Suppressor macrophage treated with lipopolysaccharide for 1 hour (primary cell): ENCODE measurements at regions not wholly inside any gene's neighbourhood (a gene's known extent, or its start where the extent isn't known, plus 50 kb on each side); places are given as distances from the start of the nearest gene placed in this dataset.

ENCODE experiments used
- DNase-seq, 3 donors: peaks; one replicate each; pipeline ENCODE4 v3.0.0-alpha.2; 2020 to 2022

DNA sequence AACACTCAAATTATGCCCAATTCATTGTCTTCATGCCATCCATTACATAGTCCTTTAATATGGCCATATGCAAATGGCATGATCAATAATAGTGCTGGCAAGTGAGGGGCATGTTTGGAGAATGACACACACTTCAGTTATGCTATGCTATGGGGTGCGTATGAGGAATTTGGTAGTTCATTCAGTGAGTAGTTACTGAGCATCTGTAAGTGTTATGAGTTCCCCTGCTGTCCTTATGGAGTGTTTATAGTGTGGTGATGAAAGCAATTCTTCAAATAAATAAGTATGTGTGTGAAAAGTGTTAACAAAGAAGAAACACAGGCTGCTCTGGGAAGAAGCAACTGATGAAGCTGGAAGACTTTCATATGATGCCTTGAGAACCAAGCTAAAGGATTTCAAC lies 383.7 kb upstream of the SLC14A2 start:
- DNase-seq, result no peak

DNA sequence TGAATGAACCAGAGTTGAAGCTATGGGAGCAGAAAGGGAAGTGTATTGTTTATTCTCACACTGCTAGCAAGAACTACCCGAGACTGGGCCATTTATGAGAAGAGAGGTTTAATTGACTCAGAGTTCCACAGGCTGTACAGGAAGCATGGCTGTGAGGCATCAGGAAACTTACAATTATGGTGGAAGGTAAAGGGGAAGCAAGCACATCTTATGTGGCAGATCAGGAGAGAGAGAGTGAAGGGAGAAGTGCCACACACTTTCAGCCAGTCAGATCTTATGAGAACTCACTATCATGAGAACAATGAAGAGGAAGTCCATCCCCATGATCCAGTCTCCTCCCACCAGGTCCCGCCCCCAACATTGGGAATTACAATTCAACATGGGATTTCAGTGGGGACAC lies 383.2 kb upstream of the SLC14A2 start:
- DNase-seq, result peak; percentile 41 to 72 (median 60)

DNA sequence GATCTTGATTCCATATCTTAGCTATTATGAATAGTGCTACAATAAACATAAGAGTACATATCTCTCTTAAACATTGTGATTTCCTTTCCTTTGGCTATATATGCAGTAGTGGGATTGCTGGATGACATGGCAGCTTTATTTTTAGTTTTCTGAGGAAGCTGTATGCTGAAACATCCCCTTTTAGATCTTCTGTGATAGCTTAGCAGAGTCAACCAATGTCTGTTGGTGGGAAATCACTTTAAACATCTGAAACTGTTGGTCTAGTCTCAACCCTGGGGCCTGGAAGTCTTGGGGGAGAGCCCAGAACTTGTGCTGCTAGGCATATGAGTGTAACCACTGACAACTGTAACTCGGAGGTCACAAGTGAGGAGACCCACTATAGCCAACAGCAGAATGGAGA lies 378.6 kb upstream of the SLC14A2 start:
- DNase-seq, result peak in 2 of 3 donors; percentile 19 to 44

DNA sequence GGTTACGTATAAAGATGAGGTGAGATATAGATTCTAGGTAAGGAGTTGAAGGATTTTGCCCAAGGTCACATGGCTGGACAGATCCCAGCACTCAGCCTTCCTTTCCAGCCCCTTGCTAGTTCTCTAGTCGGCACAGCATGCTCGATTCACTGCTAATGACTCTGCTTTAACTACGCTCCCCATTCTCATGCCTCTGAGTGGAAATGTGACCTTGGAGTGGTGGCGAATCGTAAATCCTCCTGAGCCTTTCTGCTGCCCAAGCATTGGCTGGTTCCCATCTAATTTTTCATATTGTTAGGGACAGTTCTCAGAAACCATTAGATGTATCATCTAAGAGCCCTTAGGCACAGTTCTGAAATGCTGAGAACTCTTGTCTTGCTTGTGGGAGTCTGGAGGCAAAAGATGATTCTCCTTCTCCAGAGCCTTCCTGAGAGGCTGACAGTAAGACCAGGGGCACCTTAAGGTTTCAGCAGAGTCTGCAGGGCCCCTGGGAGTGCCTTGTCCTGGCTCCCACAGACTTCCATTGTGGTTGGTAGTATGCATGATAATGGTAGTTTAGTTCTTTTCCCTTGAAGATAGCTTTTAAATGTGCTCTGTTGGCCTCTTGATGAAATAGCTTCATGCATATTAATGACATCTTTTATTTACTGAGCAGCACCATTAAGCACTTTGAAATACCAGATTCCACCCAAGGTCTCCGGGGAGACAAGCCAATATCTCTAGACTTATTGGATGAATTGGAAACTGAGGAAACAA lies 377.8 kb upstream of the SLC14A2 start:
- DNase-seq, result no peak

DNA sequence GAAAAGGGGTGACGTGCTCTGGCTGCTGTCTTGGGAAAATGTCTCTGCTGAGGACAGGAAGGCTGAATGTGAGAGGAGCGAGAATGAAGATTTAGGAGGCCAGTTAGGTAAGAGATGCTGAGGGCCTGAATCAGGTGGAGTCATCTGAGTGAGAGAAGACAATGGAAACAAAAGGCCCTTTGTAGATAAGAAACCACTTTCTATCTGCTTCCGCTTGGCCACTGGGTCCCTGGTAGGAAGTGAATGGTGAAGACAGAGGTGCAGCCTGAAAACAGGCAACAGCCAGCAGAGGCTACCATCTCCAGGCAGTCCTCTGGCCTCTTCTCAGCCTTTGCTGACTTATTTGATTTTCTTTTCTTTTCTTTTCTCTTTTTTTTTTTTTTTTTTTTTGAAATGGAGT lies 374.0 kb upstream of the SLC14A2 start:
- DNase-seq, result no peak

DNA sequence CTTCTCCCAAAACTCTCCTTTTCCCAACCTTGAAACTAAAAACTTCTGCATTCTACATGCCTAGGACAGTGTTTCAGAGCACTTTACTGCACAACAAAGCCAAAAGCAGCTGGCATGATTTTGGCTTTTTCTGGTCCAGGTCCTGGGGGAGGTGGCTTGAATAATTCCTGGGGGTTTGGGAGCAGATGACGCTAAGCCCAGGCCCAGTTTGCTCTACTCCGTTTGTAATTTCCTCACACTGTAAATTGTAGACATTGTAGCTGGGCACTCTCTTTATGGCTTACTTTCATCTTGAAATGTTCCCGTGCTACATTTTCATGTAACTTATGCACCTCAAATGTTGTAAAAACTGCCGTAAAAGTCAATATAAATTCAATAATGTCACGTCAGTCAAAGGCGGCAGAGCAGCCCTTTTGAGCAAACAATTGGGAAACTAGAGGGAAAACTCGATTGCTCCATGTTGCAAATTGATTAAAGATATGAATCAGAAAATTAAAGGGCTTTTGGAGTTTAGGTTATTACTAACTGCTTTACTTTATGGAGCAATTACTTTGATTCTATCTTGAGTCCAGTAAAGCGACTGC lies 373.2 kb upstream of the SLC14A2 start:
- no peak for DNase-seq

DNA sequence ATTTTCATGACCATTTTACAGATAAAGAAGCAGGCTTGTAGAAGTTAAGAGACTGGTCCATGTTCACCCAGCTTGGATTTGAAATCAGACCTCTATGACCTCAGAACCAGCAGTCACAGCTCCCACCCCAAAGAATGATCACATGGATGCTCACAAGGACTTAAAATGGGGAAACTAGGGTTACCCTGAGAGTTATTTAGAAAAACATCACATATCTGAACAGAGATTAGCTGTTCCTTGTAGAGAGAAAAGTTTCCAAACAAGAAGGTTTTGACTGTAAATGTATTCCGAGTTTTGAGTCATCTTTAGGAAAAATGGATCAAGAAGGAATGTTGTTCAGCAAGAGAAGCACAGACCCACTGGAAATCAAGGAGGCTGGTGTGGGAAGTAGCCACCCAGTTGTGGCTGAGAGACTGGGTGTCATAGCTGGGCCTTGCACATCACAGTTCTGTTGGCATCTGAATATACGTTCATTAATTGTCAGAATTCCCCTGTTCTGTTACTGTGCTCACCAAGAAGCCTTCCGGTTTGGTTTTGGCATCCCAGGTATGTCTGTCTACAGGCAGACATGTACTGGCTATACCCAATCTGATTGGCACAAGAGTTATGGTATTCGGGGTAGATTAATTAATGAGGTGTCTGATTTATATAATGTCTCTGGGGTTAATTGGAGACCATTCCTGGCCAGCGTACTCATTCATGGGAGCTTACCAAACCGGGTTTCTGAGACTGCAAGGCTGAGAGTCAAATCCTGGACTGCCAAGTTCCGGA lies 371.8 kb upstream of the SLC14A2 start:
- peak; percentile 16 to 33 (median 31) for DNase-seq

DNA sequence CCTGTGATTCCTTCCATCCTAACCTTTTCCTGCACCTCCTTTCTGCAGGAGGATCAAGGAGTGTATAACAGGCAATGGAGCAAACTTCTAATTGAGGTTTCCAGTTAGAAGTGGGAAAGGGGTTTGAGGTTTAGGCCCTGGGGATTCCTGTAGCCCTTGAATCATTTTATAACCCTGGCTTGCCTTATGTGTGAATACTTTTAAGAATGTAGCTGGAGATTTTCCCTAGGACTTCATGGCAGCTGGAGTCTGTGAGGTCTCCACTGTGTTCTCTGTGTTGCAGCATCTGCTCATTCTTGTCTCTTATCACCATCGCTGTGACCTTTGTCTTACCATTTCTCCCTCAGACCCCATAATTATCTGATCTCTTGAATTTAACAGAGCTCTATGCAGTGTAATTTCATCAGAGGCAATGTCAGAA lies 370.2 kb upstream of the SLC14A2 start:
- no peak for DNase-seq

DNA sequence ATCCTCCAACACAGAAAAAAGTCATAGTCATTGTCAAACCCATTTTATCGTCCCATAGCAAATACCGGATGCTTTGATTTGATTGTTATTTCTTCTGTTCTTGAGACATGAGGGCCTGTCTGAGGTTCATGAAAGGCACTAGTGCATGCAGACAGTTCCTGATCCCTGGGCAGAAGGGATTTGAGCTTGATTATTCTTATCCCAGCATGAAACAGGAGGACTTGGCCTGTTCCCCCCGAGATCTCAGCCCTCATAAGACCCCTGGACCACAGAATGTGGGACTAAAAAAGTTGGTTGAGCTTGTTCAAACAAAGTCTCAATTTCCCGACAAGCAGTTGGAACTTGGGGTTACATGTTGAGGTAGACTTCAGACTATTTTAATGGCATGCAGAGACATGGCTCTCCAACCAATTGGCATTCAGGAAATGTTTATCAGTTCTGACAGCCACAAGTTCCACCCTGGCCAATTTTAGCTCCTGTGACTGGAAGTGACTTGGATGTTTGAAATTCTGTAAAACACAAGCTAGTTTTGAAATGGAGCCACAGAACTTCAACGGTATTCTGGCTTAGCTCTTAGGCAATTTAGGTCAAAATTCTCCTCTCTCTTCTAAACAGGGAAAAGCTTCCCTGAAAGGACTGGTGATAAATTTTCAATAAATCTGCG lies 366.9 kb upstream of the SLC14A2 start:
- DNase-seq, result peak; percentile 28 to 44 (median 32)

DNA sequence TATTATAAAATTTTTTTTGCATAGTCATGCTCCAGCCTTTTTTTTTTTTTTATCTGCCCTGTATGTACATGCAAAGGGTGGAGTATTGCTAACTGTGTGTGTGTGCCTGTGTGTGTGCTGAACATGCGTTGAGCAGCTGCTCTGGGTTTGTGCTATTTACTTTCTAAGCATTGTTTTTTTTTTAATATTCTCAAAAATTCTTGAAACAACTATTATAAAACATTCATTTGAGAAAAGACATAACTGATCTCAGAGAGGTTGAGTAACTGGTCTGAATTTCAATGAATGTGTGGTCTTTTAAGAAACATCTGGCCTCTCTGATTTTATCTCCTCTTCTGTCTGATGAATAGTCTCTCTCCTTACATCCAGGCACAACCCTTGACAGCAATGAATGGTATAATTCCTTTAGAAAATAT lies 366.0 kb upstream of the SLC14A2 start:
- DNase-seq, result no peak

DNA sequence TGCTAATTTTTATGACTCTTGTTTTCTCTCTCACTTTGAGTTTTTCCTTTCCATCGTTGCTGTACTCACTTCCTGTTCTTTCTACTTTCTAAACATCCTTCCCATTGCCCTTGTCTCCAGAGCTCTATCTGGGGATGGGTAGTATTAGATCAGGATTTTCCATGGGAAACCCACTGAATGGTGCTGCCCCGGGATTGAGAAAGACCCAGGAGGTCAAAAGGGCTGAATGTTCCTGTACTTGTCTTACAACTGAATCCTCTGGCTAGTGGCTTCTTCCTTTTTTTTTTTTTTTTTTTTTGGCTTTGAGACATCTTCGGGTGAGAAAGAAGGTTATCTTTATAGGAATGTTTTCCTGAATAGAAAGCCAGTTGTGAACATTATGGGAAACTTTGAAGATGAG lies 364.8 kb upstream of the SLC14A2 start:
- peak; percentile 43 to 60 (median 50) for DNase-seq

DNA sequence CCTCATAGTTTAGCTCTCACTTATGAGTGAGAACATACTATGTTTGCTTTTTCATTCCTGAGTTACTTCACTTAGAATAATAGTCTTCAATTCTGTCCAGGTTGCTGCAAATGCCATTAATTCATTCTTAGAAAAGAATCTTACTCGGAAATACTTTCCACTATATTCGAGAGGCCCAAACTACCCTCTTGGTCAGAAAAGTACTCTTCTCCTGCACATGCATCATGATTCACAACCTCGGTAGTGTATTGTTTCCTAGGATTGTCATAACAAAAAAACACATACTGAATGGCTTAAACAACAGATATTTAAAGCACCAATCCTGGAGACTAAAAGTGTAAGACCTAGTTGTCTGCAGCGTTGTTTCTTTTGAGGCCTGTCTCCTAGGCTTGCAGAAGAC lies 364.0 kb upstream of the SLC14A2 start:
- DNase-seq, result no peak

DNA sequence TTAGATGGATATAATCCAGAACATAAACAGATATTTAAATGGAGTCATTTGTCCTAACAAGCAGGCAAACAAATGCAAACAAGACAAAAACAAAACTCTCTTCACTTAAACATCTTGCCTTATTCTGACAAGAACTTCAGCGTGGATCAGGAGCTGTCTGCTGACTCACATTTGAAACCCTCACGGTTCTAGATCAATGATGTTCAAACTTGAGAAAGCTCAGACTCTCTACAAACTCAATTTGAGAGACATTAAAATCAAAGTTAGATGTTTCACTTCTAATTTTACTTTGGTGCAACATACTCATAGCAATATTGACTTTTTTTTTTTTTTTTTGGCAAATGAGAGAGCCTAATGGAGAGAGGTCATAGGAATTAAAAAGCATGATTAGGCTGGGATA lies 362.8 kb upstream of the SLC14A2 start:
- no peak for DNase-seq

DNA sequence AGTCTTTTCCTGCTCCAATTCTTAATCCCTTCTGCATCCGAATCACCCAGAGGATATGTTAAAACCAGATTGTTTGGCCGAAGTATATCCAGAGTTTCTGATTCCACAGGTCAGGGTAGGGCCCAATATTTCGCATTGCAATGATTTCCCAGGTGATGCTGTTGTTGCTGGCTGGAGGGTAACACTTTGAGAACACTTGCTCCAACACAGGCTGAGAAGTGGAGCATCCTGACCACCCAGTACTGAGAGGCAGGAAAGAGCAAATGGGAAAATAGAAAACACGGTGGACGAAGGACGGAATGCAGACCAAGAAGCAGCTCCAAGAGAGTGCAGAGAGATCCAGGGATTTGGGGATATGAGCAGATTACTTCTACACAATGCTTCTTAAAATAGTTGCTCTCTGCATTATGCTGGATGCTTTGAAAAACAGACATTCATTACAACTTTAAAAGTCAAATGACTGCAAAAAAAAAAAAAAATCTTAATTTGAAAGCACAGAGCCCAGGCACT lies 362.2 kb upstream of the SLC14A2 start:
- no peak for DNase-seq

DNA sequence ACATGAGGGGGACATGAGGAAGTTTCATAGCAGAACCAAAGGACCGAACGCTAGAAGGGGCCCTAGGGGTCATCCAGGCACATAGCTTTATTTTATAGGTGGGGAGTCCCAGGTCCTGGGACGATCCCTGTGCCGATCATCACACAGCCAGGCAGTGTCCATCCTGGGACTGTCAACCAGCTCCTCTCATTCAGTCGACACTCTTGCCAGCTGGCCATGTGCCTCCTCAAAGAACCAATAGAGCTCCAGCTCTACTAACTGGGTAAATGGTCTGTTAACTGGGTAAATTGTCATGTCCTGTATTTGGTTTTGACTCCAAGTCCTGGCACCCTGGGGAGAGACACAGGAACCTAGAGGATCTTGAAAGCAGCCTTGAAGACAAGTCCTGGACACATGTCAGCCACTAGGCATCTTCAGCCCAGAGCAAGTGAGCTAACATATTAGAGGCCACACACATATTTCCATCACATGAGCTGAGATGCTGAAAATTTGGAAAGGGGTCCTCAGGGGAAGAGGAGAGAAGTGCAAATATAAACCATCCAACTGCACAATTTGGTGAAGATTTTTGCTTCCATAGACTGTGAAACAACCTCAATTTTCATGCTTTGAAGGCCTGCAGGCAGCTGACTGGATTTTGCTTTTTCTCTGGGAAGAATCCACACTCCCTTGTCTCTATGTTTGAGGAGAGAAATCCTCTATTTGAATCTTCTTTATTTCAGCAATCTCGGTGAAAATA lies 361.1 kb upstream of the SLC14A2 start:
- DNase-seq, result no peak

DNA sequence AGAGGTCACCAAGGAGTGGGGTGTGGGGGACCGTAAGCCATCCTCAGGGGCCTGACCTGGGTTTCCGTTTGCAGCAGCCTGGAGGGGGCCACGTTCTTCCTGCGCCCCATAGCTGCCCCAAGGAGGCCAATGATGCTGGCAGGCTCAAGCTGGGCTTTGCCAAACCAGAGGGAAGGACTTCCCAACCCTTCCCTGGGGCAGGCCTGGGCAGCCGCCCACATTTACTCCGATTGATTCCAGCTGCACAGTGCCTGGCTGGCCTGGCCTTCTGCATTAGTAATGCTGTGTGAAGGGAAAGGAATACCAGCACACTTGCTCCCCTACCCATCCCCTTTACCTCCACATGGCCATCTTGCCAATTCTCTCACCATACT lies 360.6 kb upstream of the SLC14A2 start:
- no peak for DNase-seq

DNA sequence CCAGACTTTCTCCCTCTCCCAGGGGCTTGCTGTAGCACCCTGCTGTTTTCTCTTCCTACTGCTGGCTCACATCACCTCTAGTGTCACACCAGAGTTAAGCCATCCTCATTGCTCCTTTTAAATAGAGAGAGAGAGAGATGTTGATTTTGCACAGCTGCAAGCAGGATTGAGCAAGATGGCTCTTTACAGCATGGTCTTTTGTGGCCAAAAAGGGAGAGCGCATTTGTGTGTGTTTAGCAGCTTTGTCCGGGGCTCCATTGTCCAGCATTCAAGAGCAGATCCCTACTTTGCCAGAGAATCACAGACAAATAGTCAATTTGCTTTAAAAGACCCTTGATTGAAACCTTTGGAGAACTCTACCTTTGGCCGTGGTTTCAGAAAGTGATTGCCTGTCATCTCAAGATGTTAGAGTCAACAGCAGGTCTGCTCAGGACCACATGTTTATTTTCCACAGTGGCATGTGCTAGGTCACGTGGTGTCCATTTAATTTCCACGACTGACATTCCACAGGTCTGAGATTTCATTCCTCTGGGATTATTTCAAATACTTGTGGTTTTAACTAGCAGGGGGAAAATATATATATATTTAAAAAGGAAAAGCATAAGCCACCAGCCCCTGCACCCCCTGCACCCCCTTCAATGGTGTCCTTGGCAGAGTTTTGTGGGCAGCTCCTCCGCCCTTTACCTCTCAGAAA lies 359.9 kb upstream of the SLC14A2 start:
- no peak for DNase-seq

DNA sequence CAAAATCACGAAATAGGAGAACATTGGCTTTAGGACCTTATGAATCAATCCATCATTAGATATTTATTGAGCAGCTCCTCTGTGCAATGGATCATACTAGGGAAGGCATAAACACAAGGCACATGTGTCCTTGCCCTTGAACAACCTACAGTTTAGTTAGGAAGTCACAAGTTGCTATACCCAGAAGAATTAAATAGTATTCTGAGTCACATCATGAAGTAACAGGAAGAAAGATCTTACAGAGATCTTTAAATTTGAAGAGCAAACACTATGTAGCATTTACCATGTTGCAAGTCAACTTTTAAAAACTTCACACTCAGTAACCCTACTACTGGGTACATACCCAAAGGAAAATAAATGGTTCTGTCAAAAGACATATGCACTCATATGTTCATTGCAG lies 355.2 kb upstream of the SLC14A2 start:
- no peak for DNase-seq

DNA sequence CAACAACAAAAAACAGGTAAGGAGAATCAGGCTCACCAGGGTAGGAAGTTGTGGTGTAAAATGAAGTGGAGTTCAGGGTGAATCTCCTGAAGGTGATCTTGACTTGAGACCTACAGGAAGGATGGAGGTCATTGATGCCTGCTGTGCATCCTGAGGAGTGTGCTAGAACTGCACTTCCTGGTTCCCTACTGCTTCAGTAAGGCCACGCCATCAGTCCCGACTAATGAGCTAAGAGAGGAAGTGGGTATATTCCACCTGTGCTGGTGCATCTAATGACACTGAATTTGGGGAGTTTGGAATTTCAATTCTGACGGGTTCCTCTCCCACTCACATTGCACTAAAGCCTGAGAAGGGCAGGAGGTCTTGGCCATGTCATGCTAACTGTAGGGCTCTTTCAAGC lies 349.3 kb upstream of the SLC14A2 start:
- DNase-seq, result no peak

DNA sequence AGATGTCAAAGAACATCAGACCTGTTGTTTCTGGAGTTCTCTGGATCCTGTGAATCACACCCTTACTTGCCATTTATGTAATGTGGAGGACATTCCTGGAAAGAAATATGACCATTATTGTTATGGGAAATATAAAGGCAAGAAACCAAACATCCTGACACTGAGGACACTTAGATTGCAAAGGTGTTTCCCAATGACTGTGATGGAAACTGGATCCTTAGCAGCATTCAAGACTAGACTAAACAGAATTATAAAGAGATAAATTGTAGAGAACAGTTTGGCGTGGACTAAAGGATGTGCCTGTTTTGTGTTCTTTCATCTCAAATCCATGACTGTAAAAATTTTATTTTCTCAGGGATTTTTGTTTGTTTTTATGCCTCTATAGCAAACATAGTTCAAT lies 347.7 kb upstream of the SLC14A2 start:
- no peak for DNase-seq

DNA sequence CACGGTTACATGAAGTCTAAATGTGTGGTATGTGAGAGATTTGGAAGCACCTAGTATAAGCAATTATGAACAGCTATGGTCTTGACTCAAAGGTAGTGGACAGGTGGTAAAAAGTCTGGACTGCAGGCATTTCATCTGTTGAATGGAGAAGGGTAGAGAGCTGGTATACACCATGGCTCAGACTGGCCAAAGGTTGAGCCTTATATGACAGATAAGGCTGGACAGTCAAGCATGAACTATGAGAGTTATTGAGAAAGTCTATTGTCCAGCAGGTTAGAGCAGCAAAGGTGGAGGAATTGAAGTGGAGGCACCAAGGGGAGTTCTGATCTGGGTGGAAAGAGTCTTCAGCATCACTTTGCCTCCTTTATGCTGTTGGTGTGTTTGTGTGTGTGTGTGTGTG lies 346.7 kb upstream of the SLC14A2 start:
- DNase-seq, result no peak

DNA sequence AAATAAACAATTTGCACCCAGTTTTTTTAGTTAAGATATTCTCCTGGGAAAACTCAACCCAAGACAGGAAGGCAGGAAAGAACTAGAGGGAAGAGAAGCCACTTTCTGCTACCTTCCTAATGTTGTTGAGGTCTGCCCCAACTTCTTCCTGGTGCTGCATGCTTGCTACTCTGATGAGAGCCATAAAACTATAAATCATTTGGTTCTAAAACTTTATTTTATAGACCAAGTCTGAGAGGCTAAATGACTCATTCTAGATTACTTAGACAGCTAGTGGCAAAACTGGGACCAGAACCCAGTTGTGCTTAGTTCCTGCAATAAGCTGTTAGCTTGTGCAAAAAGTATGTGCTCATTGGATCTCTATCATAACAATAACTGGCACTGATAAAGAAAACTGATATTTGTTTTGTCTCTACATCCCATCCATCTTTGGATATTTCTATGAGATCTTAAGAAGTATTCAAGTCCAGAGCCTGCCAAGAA lies 344.9 kb upstream of the SLC14A2 start:
- DNase-seq, result no peak
